GM12878 (cell line): ENCODE measurements at regions not wholly inside any gene's neighbourhood (a gene's known extent, or its start where the extent isn't known, plus 50 kb on each side); places are given as distances from the start of the nearest gene placed in this dataset.

Source experiments
- ATAC-seq: fragments of 200-7000 bp; cut with Tn5 transposase; 3 replicates; pipeline ENCODE4 v1.9.1; 2020; ENCODE audit warnings: mild to moderate bottlenecking, moderate library complexity
- BruUV-seq: library from RNA; stranded (reverse); fragments of 400-500 nt; replicated peaks from 2 replicates; lab custom pipeline; 2021; lab: Mats Ljungman, UMichigan
- CTCF ChIA-PET: fragments of 300-600 bp; sonication (Branson Sonifier 250); formaldehyde crosslinking; extraction: SDS; loops from one replicate; lab custom pipeline; 2021; ENCODE audit warnings: inconsistent platforms; lab: Yijun Ruan, JAX
- POLR2A ChIA-PET: fragments of 350-600 bp; formaldehyde crosslinking; extraction: SDS; loops from one replicate; lab custom pipeline; 2021; ENCODE audit warnings: inconsistent platforms; lab: Charles Lee
- RAD21 ChIA-PET: fragments of 300-600 bp; sonication (Branson Sonifier 250); formaldehyde crosslinking; loops from one replicate; lab custom pipeline; 2023; ENCODE audit warnings: antibody characterized with exemption; ENCODE audit not compliant: unreplicated experiment; lab: Charles Lee
- SMC1A ChIA-PET: fragments of 300-600 bp; sonication (Branson Sonifier 250); formaldehyde crosslinking; loops from one replicate; lab custom pipeline; 2023; ENCODE audit not compliant: unreplicated experiment, uncharacterized antibody; lab: Charles Lee
- DNase-seq: peaks from one replicate; pipeline ENCODE4 v3.0.0-alpha.2; 2011; ENCODE audit warnings: low read depth, low spot score
- FAIRE-seq: peaks from 3 replicates; lab custom pipeline; 2011; peaks lifted over from hg19 to GRCh38; lab: Jason Lieb, UNC
- H2AFZ ChIP-seq: 2 replicates; pipeline ENCODE4 v1.6.0; 2011; ENCODE audit warnings: low read depth, low read length, control low read depth; ENCODE audit not compliant: control insufficient read depth
- H3K27ac ChIP-seq: 2 replicates; pipeline ENCODE4 v1.5.1; 2011; ENCODE audit warnings: control low read depth; ENCODE audit not compliant: control insufficient read depth, insufficient read depth
- H3K27me3 ChIP-seq, 2 experiments: replicated peaks in 1 of 2; 2 replicates each; pipeline versions ENCODE4 v1.6.0 to v1.6.1; 2011; ENCODE audit warnings: low read length in 1 of 2; ENCODE audit not compliant: control insufficient read depth in 2 of 2, insufficient read depth in 2 of 2
- H3K36me3 ChIP-seq, 2 experiments: 2 replicates each; pipeline ENCODE4 v1.5.1; 2011; ENCODE audit warnings: low read length in 1 of 2; ENCODE audit not compliant: control insufficient read depth in 2 of 2, insufficient read depth in 2 of 2
- H3K4me1 ChIP-seq: 2 replicates; pipeline ENCODE4 v1.6.1; 2011; ENCODE audit warnings: mild to moderate bottlenecking, low read length, moderate library complexity, mixed read lengths; ENCODE audit not compliant: control insufficient read depth, insufficient read depth
- H3K4me2 ChIP-seq: 2 replicates; pipeline ENCODE4 v1.6.0; 2011; ENCODE audit warnings: control low read depth; ENCODE audit not compliant: control insufficient read depth, insufficient read depth
- H3K4me3 ChIP-seq: fragments of 200-600 bp; sonication (generic); 2 replicates; pipeline ENCODE4 v1.5.1; 2016
- H3K79me2 ChIP-seq: 2 replicates; pipeline ENCODE4 v1.6.0; 2011; ENCODE audit warnings: low read length; ENCODE audit not compliant: control insufficient read depth, insufficient read depth
- H3K9ac ChIP-seq: 2 replicates; pipeline ENCODE4 v1.8.0; 2011; ENCODE audit warnings: low read length, control low read depth, mixed read lengths; ENCODE audit not compliant: control insufficient read depth, insufficient read depth
- H3K9me3 ChIP-seq: replicated peaks from 3 replicates; pipeline ENCODE4 v1.5.1; 2011; ENCODE audit warnings: mild to moderate bottlenecking, low read length; ENCODE audit not compliant: control insufficient read depth, insufficient read depth
- H4K20me1 ChIP-seq: 2 replicates; pipeline ENCODE4 v1.6.0; 2011; ENCODE audit not compliant: control insufficient read depth, insufficient read depth
- BACH1 ChIP-seq: fragments of 450-650 bp; IDR thresholded peaks from 2 replicates; pipeline ENCODE4 v1.6.1; 2017; ENCODE audit warnings: mild to moderate bottlenecking, borderline replicate concordance
- CEBPZ ChIP-seq: fragments of 150-350 bp; IDR thresholded peaks from 2 replicates; pipeline ENCODE4 v1.6.1; 2016; ENCODE audit warnings: low read depth, low read length
- CREB1 ChIP-seq: IDR thresholded peaks from 2 replicates; pipeline ENCODE4 v1.6.1; 2012; ENCODE audit warnings: low read depth, mild to moderate bottlenecking, inconsistent platforms
- ETV6 ChIP-seq, 2 experiments: fragments of 450-650 bp in 1 of 2; IDR thresholded peaks in 1 of 2; conservative IDR thresholded peaks in 1 of 2; 2 replicates each; pipeline ENCODE4 v1.6.1; 2014; ENCODE audit warnings: antibody characterized with exemption in 1 of 2, borderline replicate concordance in 1 of 2, low read depth in 1 of 2, mild to moderate bottlenecking in 1 of 2, moderate library complexity in 1 of 2
- JUNB ChIP-seq: IDR thresholded peaks from 2 replicates; pipeline ENCODE4 v1.6.1; 2016; ENCODE audit warnings: antibody characterized with exemption, mild to moderate bottlenecking
- KLF5 ChIP-seq: fragments of 450-650 bp; IDR thresholded peaks from 2 replicates; pipeline ENCODE4 v1.6.1; 2014; ENCODE audit warnings: mild to moderate bottlenecking; ENCODE audit not compliant: partially characterized antibody
- LARP7 ChIP-seq: fragments of 450-650 bp; IDR thresholded peaks from 2 replicates; pipeline ENCODE4 v1.6.1; 2017; ENCODE audit warnings: mild to moderate bottlenecking
- MEF2B ChIP-seq: fragments of 450-650 bp; IDR thresholded peaks from 2 replicates; pipeline ENCODE4 v1.6.1; 2018; ENCODE audit warnings: mild to moderate bottlenecking, moderate library complexity; ENCODE audit not compliant: partially characterized antibody, poor library complexity, severe bottlenecking
- NR2C2 ChIP-seq: IDR thresholded peaks from 2 replicates; pipeline ENCODE4 v1.6.1; 2011; ENCODE audit warnings: borderline replicate concordance, low read depth; ENCODE audit not compliant: control insufficient read depth, insufficient read length
- RB1 ChIP-seq: fragments of 450-650 bp; formaldehyde crosslinking; IDR thresholded peaks from 2 replicates; pipeline ENCODE4 v1.6.1; 2017; ENCODE audit warnings: mild to moderate bottlenecking, borderline replicate concordance
- SIX5 ChIP-seq: IDR thresholded peaks from 2 replicates; pipeline ENCODE4 v1.6.1; 2011; ENCODE audit warnings: mild to moderate bottlenecking, low read depth, low read length, moderate library complexity; ENCODE audit not compliant: severe bottlenecking
- SRF ChIP-seq, 2 experiments: IDR thresholded peaks; 2 replicates each; pipeline ENCODE4 v1.6.1; 2011; ENCODE audit warnings: low read depth in 2 of 2, low read length in 2 of 2, mild to moderate bottlenecking in 1 of 2, moderate library complexity in 1 of 2
- TARDBP ChIP-seq: IDR thresholded peaks from 2 replicates; pipeline ENCODE4 v1.6.1; 2016; ENCODE audit warnings: borderline replicate concordance
- TCF12 ChIP-seq: IDR thresholded peaks from 2 replicates; pipeline ENCODE4 v1.6.1; 2011; ENCODE audit warnings: low read depth, mild to moderate bottlenecking, low read length
- TCF7 ChIP-seq: IDR thresholded peaks from 2 replicates; pipeline ENCODE4 v1.6.1; 2014; ENCODE audit warnings: antibody characterized with exemption, borderline replicate concordance
- YY1 ChIP-seq: IDR thresholded peaks from 2 replicates; pipeline ENCODE4 v1.6.1; 2011; ENCODE audit warnings: low read depth, mild to moderate bottlenecking, low read length
- ZNF592 ChIP-seq: fragments of 450-650 bp; IDR thresholded peaks from 2 replicates; pipeline ENCODE4 v1.6.1; 2017; ENCODE audit warnings: mild to moderate bottlenecking, moderate library complexity
- WGBS: methylation state at CpG from one replicate; pipeline ENCODE4 v1.1.6; 2016; ENCODE audit warnings: low lambda C conversion rate; ENCODE audit not compliant: insufficient replicate concordance, insufficient coverage; ENCODE audit errors: missing lambda C conversion rate; 5-methylcytosine and 5-hydroxymethylcytosine counted together
- in situ Hi-C: fragments of 300-500 bp; cut with MboI; formaldehyde crosslinking; loops from 9 replicates; pipeline ENCODE4 v1.14.3; 2018; ENCODE audit warnings: mixed read lengths
- intact Hi-C: fragments of 100-400 bp; cut with micrococcal nuclease; formaldehyde crosslinking; loops from one replicate; pipeline ENCODE4 v1.14.2; 2022; ENCODE audit not compliant: unreplicated experiment
- TF ChIP-seq, protein P1 (sequence below): IDR thresholded peaks from 2 replicates; pipeline ENCODE4 v1.6.1; 2011; ENCODE audit warnings: low read depth, low read length, improper control_type of control experiment, borderline replicate concordance

- no peak overlapping the region for H3K9ac ChIP-seq
- ChIA-PET RAD21 (no interaction called here), CTCF (no interaction called here), POLR2A (no interaction called here), SMC1A (interaction anchor here (0.8 kb wide), 1 partner anchor 123 kb away, joined by 3 read pairs; no protein-coding TSS in a partner anchor)
- no peaks in the 10 kb centered on the region for H3K36me3 ChIP-seq
- no peak for TF ChIP-seq SIX5
- no peak for TF ChIP-seq TCF7
- no peak for TF ChIP-seq JUNB
- no peak for TF ChIP-seq RB1
- TF ChIP-seq CREB1, result no peak
- no peak for TF ChIP-seq TARDBP
- no peak for TF ChIP-seq NR2C2
- no peak for TF ChIP-seq LARP7
- TF ChIP-seq MEF2B, result no peak
- TF ChIP-seq YY1, result no peak
- TF ChIP-seq TCF12, result no peak
- no peak for TF ChIP-seq KLF5
- no peak for TF ChIP-seq ZNF592
- no peak for TF ChIP-seq ETV6 (conservative IDR thresholded peaks at IDR 0.05 in 1 of 2, IDR thresholded peaks at IDR 0.05 in 1 of 2; ENCODE audit: borderline replicate concordance in 1 of 2, low read depth in 1 of 2)
- no peak for TF ChIP-seq BACH1
- no peak for TF ChIP-seq CEBPZ
- TF ChIP-seq SRF (IDR thresholded peaks at IDR 0.05; ENCODE audit: low read depth in 2 of 2, low read length in 2 of 2), result no peak
- TF ChIP-seq, protein P1, sequence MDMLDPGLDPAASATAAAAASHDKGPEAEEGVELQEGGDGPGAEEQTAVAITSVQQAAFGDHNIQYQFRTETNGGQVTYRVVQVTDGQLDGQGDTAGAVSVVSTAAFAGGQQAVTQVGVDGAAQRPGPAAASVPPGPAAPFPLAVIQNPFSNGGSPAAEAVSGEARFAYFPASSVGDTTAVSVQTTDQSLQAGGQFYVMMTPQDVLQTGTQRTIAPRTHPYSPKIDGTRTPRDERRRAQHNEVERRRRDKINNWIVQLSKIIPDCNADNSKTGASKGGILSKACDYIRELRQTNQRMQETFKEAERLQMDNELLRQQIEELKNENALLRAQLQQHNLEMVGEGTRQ, result no peak
- H3K4me1 ChIP-seq, result no peaks in the 10 kb centered on the region
- FAIRE-seq (no peak), ATAC-seq (no peak), DNase-seq (no peak)
- no peaks in the 10 kb centered on the region for H3K79me2 ChIP-seq
- H3K9me3 ChIP-seq, result no peaks in the 10 kb centered on the region
- 93% methylated on average over 3 of the region's 3 CpGs for WGBS
- no TSS peak for BruUV-seq
- no peaks in the 10 kb centered on the region for H4K20me1 ChIP-seq
- no peak overlapping the region for H2AFZ ChIP-seq
- no peak overlapping the region for H3K27ac ChIP-seq
- H3K27me3 ChIP-seq, result no peaks in the 10 kb centered on the region; a peak in 1 of 4 replicates
- in situ Hi-C loops, result no loop called here
- no peak overlapping the region for H3K4me2 ChIP-seq
- no peak overlapping the region for H3K4me3 ChIP-seq
- intact Hi-C loops, result no loop called here
Observed at GRCh38 chr22:22989856-22990255, 80.5 kb upstream of the GNAZ start.
